WTC11 (cell line): ENCODE measurements at regions not wholly inside any gene's neighbourhood (a gene's known extent, or its start where the extent isn't known, plus 50 kb on each side); places are given as distances from the start of the nearest gene placed in this dataset.

Experiments
- FOXK1 ChIP-seq: sonication (generic); formaldehyde crosslinking; IDR thresholded peaks from 2 replicates; pipeline ENCODE4 v1.8.0; 2022; ENCODE audit warnings: mild to moderate bottlenecking, moderate library complexity, missing genetic modification reagents
- JUN ChIP-seq: sonication (generic); formaldehyde crosslinking; IDR thresholded peaks from 2 replicates; pipeline ENCODE4 v1.8.0; 2023; ENCODE audit warnings: mild to moderate bottlenecking, missing genetic modification reagents
- TF ChIP-seq, protein P1 (sequence below): fragments of 200-600 bp; IDR thresholded peaks from 2 replicates; pipeline ENCODE4 v1.8.0; 2022; ENCODE audit warnings: antibody characterized with exemption
- TF ChIP-seq, protein P2 (sequence below): sonication (generic); formaldehyde crosslinking; IDR thresholded peaks from 2 replicates; pipeline ENCODE4 v1.8.0; 2023; ENCODE audit warnings: missing genetic modification reagents, mild to moderate bottlenecking, borderline replicate concordance
- TF ChIP-seq, protein P3 (sequence below): sonication (generic); formaldehyde crosslinking; IDR thresholded peaks from 2 replicates; pipeline ENCODE4 v1.8.0; 2023; ENCODE audit warnings: missing genetic modification reagents

DNA sequence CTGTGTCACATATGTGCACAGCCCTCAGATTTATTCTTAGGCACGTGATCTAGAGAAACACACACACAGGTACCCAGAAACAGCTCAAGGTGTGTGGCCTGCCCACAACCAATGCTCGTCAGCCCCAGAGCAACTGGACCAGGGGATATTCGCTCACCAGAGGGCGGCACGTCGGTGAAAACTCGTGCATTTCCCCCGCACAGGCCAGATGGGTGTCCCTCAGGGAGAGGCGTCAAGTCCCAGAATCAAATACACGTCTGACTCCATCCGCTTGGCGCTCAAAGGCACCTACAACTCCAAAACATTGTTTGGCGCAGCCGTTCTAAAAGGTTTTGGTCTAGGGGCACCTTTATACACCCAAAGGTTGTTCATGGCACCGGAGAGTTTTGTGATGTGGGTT is 429.0 kb downstream of the BRD1 start:
- TF ChIP-seq, protein P1, sequence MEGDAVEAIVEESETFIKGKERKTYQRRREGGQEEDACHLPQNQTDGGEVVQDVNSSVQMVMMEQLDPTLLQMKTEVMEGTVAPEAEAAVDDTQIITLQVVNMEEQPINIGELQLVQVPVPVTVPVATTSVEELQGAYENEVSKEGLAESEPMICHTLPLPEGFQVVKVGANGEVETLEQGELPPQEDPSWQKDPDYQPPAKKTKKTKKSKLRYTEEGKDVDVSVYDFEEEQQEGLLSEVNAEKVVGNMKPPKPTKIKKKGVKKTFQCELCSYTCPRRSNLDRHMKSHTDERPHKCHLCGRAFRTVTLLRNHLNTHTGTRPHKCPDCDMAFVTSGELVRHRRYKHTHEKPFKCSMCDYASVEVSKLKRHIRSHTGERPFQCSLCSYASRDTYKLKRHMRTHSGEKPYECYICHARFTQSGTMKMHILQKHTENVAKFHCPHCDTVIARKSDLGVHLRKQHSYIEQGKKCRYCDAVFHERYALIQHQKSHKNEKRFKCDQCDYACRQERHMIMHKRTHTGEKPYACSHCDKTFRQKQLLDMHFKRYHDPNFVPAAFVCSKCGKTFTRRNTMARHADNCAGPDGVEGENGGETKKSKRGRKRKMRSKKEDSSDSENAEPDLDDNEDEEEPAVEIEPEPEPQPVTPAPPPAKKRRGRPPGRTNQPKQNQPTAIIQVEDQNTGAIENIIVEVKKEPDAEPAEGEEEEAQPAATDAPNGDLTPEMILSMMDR: no peak
- TF ChIP-seq JUN (CRISPR knock-in tag) (no peak), FOXK1 (CRISPR knock-in tag) (no peak)
- TF ChIP-seq, protein P2, sequence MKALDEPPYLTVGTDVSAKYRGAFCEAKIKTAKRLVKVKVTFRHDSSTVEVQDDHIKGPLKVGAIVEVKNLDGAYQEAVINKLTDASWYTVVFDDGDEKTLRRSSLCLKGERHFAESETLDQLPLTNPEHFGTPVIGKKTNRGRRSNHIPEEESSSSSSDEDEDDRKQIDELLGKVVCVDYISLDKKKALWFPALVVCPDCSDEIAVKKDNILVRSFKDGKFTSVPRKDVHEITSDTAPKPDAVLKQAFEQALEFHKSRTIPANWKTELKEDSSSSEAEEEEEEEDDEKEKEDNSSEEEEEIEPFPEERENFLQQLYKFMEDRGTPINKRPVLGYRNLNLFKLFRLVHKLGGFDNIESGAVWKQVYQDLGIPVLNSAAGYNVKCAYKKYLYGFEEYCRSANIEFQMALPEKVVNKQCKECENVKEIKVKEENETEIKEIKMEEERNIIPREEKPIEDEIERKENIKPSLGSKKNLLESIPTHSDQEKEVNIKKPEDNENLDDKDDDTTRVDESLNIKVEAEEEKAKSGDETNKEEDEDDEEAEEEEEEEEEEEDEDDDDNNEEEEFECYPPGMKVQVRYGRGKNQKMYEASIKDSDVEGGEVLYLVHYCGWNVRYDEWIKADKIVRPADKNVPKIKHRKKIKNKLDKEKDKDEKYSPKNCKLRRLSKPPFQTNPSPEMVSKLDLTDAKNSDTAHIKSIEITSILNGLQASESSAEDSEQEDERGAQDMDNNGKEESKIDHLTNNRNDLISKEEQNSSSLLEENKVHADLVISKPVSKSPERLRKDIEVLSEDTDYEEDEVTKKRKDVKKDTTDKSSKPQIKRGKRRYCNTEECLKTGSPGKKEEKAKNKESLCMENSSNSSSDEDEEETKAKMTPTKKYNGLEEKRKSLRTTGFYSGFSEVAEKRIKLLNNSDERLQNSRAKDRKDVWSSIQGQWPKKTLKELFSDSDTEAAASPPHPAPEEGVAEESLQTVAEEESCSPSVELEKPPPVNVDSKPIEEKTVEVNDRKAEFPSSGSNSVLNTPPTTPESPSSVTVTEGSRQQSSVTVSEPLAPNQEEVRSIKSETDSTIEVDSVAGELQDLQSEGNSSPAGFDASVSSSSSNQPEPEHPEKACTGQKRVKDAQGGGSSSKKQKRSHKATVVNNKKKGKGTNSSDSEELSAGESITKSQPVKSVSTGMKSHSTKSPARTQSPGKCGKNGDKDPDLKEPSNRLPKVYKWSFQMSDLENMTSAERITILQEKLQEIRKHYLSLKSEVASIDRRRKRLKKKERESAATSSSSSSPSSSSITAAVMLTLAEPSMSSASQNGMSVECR (CRISPR knock-in tag): no peak
- TF ChIP-seq, protein P3, sequence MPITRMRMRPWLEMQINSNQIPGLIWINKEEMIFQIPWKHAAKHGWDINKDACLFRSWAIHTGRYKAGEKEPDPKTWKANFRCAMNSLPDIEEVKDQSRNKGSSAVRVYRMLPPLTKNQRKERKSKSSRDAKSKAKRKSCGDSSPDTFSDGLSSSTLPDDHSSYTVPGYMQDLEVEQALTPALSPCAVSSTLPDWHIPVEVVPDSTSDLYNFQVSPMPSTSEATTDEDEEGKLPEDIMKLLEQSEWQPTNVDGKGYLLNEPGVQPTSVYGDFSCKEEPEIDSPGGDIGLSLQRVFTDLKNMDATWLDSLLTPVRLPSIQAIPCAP (CRISPR knock-in tag): no peak
